Mesendoderm (in vitro differentiated cells): ENCODE measurements at regions not wholly inside any gene's neighbourhood (a gene's known extent, or its start where the extent isn't known, plus 50 kb on each side); places are given as distances from the start of the nearest gene placed in this dataset.
A peak's percentile ranks its signal among the peaks of the same experiment; 100 is the strongest.

Source experiments
- DNase-seq: peaks from one replicate; pipeline ENCODE4 v3.0.0; 2013
- H2AK5ac ChIP-seq: 2 replicates; pipeline ENCODE4 v1.6.1; 2013; ENCODE audit warnings: low read length, inconsistent platforms
- H2BK120ac ChIP-seq: 2 replicates; pipeline ENCODE4 v1.6.1; 2013; ENCODE audit warnings: low read depth, mild to moderate bottlenecking, low read length, moderate library complexity, mixed read lengths
- H2BK15ac ChIP-seq: replicated peaks from 2 replicates; pipeline ENCODE4 v1.6.1; 2013; ENCODE audit warnings: low read depth, mild to moderate bottlenecking, moderate library complexity
- H2BK5ac ChIP-seq: 2 replicates; pipeline ENCODE4 v1.6.1; 2013; ENCODE audit warnings: low read length, inconsistent platforms
- H3K18ac ChIP-seq: 2 replicates; pipeline ENCODE4 v1.6.1; 2013; ENCODE audit warnings: mild to moderate bottlenecking, low read length, mixed read lengths
- H3K23ac ChIP-seq: one replicate; pipeline ENCODE4 v1.6.1; 2013; ENCODE audit warnings: low read length
- H3K27ac ChIP-seq: 2 replicates; pipeline ENCODE4 v1.5.1; 2013; ENCODE audit warnings: low read depth, mild to moderate bottlenecking, inconsistent platforms, low read length, moderate library complexity
- H3K27me3 ChIP-seq: 2 replicates; pipeline ENCODE4 v1.6.1; 2013; ENCODE audit warnings: low read length, control low read depth, mild to moderate bottlenecking, inconsistent platforms; ENCODE audit not compliant: insufficient read depth, poor library complexity
- H3K36me3 ChIP-seq: 2 replicates; pipeline ENCODE4 v1.6.1; 2013; ENCODE audit warnings: low read length, inconsistent platforms; ENCODE audit not compliant: control insufficient read depth, insufficient read depth
- H3K4ac ChIP-seq: one replicate; pipeline ENCODE4 v1.6.1; 2013; ENCODE audit warnings: low read depth, mild to moderate bottlenecking, low read length, moderate library complexity
- H3K4me1 ChIP-seq: 2 replicates; pipeline ENCODE4 v1.6.1; 2013; ENCODE audit warnings: low read depth, low read length, inconsistent platforms; ENCODE audit not compliant: control insufficient read depth
- H3K4me2 ChIP-seq: 2 replicates; pipeline ENCODE4 v1.6.1; 2013; ENCODE audit warnings: low read length
- H3K4me3 ChIP-seq: 2 replicates; pipeline ENCODE4 v1.5.1; 2013; ENCODE audit warnings: mild to moderate bottlenecking, low read length
- H3K56ac ChIP-seq: one replicate; pipeline ENCODE4 v1.6.1; 2013; ENCODE audit warnings: low read length
- H3K79me1 ChIP-seq: 2 replicates; pipeline ENCODE4 v1.6.1; 2013; ENCODE audit warnings: low read length, inconsistent platforms
- H3K79me2 ChIP-seq: 2 replicates; pipeline ENCODE4 v1.6.1; 2013; ENCODE audit warnings: mild to moderate bottlenecking, low read length; ENCODE audit not compliant: control insufficient read depth, insufficient read depth
- H3K9ac ChIP-seq: 2 replicates; pipeline ENCODE4 v1.6.1; 2013; ENCODE audit warnings: low read length, inconsistent platforms
- H4K5ac ChIP-seq: one replicate; pipeline ENCODE4 v1.6.1; 2013; ENCODE audit warnings: low read length
- H4K8ac ChIP-seq: one replicate; pipeline ENCODE4 v1.6.1; 2013; ENCODE audit warnings: low read depth, mild to moderate bottlenecking, control low read depth, low read length, moderate library complexity
- WGBS: extraction: QIAGEN DNeasy Blood & Tissue Kit; methylation state at CpG from one replicate; pipeline ENCODE4 v1.1.7; 2013; ENCODE audit warnings: low lambda C conversion rate, missing lambda C conversion rate; ENCODE audit not compliant: insufficient coverage; ENCODE audit errors: extremely low coverage; 5-methylcytosine and 5-hydroxymethylcytosine counted together

- Histone ChIP-seq H3K18ac (no peak overlapping the region), H3K36me3 (no peaks in the 10 kb centered on the region), H3K79me2 (no peaks in the 10 kb centered on the region), H3K4me2 (no peak overlapping the region), H3K79me1 (no peaks in the 10 kb centered on the region), H2BK120ac (no peak overlapping the region), H3K23ac (no peak overlapping the region), H2AK5ac (no peak overlapping the region), H4K5ac (no peak overlapping the region), H3K27me3 (no peaks in the 10 kb centered on the region), H3K4me3 (no peak overlapping the region), H3K4me1 (peaks cover 9% of the 10 kb centered on the region), H3K27ac (no peak overlapping the region), H3K56ac (no peak overlapping the region), H2BK5ac (no peak overlapping the region), H4K8ac (no peak overlapping the region), H3K4ac (no peak overlapping the region), H2BK15ac (no peak overlapping the region), H3K9ac (no peak overlapping the region)
- WGBS, result no CpG with 5 or more reads among the region's 3 CpGs
- no peak for DNase-seq
Observed at GRCh38 chr9:27768781-27769180, 195.5 kb upstream of the C9orf72 start.

GRCh38 chr9:27770541-27770940, 197.3 kb upstream of the C9orf72 start:
- Histone ChIP-seq H3K4ac (no peak overlapping the region), H3K4me1 (peaks cover 9% of the 10 kb centered on the region), H3K4me2 (no peak overlapping the region), H3K56ac (peak overlapping the region; percentile 32), H4K5ac (no peak overlapping the region), H2BK120ac (peak overlapping the region; percentile 82), H3K23ac (no peak overlapping the region), H3K27me3 (no peaks in the 10 kb centered on the region), H4K8ac (no peak overlapping the region), H3K4me3 (no peak overlapping the region), H3K36me3 (no peaks in the 10 kb centered on the region), H3K27ac (no peak overlapping the region), H3K9ac (no peak overlapping the region), H3K79me2 (no peaks in the 10 kb centered on the region), H2AK5ac (no peak overlapping the region), H3K18ac (peak overlapping the region; percentile 39), H2BK5ac (no peak overlapping the region), H2BK15ac (peak overlapping the region; percentile 88), H3K79me1 (no peaks in the 10 kb centered on the region)
- no CpG with 5 or more reads among the region's 5 CpGs for WGBS
- no peak for DNase-seq

GRCh38 chr9:27771803-27772545, 198.7 kb upstream of the C9orf72 start:
- DNase-seq, result peak; percentile 96
- no peak overlapping the region for H2BK15ac ChIP-seq
- no peaks in the 10 kb centered on the region for H3K27me3 ChIP-seq
- H3K27ac ChIP-seq, result peak overlapping the region; percentile 67
- no peak overlapping the region for H4K8ac ChIP-seq
- WGBS, result no CpG with 5 or more reads among the region's 4 CpGs
- peak overlapping the region; percentile 97 for H2BK120ac ChIP-seq
- H2AK5ac ChIP-seq, result no peak overlapping the region
- H3K4ac ChIP-seq, result peak overlapping the region; percentile 87
- peak overlapping the region; percentile 92 for H3K18ac ChIP-seq
- H3K23ac ChIP-seq, result no peak overlapping the region
- H3K56ac ChIP-seq, result peak overlapping the region; percentile 62
- no peak overlapping the region for H3K9ac ChIP-seq
- H3K79me1 ChIP-seq, result no peaks in the 10 kb centered on the region
- H2BK5ac ChIP-seq, result peak overlapping the region; percentile 55
- no peak overlapping the region for H3K4me3 ChIP-seq
- H3K4me2 ChIP-seq, result no peak overlapping the region
- H3K36me3 ChIP-seq, result no peaks in the 10 kb centered on the region
- peaks cover 9% of the 10 kb centered on the region for H3K4me1 ChIP-seq
- no peaks in the 10 kb centered on the region for H3K79me2 ChIP-seq
- no peak overlapping the region for H4K5ac ChIP-seq

- H3K27ac ChIP-seq, result no peak overlapping the region
- WGBS, result no CpG with 5 or more reads among the region's 7 CpGs
- no peaks in the 10 kb centered on the region for H3K79me2 ChIP-seq
- H3K4me3 ChIP-seq, result no peak overlapping the region
- no peak overlapping the region for H2BK15ac ChIP-seq
- no peaks in the 10 kb centered on the region for H3K79me1 ChIP-seq
- H3K4ac ChIP-seq, result no peak overlapping the region
- no peak overlapping the region for H2BK120ac ChIP-seq
- H3K18ac ChIP-seq, result no peak overlapping the region
- H3K23ac ChIP-seq, result no peak overlapping the region
- H4K8ac ChIP-seq, result no peak overlapping the region
- H2AK5ac ChIP-seq, result no peak overlapping the region
- no peak overlapping the region for H2BK5ac ChIP-seq
- no peak overlapping the region for H3K4me2 ChIP-seq
- no peak overlapping the region for H4K5ac ChIP-seq
- H3K56ac ChIP-seq, result no peak overlapping the region
- H3K4me1 ChIP-seq, result no peaks in the 10 kb centered on the region
- DNase-seq, result no peak
- H3K36me3 ChIP-seq, result no peaks in the 10 kb centered on the region
- no peaks in the 10 kb centered on the region for H3K27me3 ChIP-seq
- no peak overlapping the region for H3K9ac ChIP-seq
Observed at GRCh38 chr9:27784847-27785713, 211.8 kb upstream of the C9orf72 start.

- Histone ChIP-seq H3K27me3 (no peaks in the 10 kb centered on the region), H2BK15ac (no peak overlapping the region), H3K36me3 (no peaks in the 10 kb centered on the region), H3K9ac (no peak overlapping the region), H4K8ac (no peak overlapping the region), H3K56ac (no peak overlapping the region), H3K4me2 (no peak overlapping the region), H3K23ac (no peak overlapping the region), H2BK120ac (no peak overlapping the region), H4K5ac (no peak overlapping the region), H2AK5ac (no peak overlapping the region), H3K4me1 (no peaks in the 10 kb centered on the region), H2BK5ac (no peak overlapping the region), H3K4ac (no peak overlapping the region), H3K18ac (no peak overlapping the region), H3K79me2 (no peaks in the 10 kb centered on the region), H3K79me1 (no peaks in the 10 kb centered on the region), H3K27ac (no peak overlapping the region), H3K4me3 (no peak overlapping the region)
- DNase-seq, result no peak
Observed at GRCh38 chr9:27785714-27786100, 212.4 kb upstream of the C9orf72 start.
